Upper lobe of left lung (tissue), 4 donors: ENCODE measurements at regions not wholly inside any gene's neighbourhood (a gene's known extent, or its start where the extent isn't known, plus 50 kb on each side); places are given as distances from the start of the nearest gene placed in this dataset.

ENCODE experiments used
- CTCF ChIP-seq, 6 experiments: fragments of 450-650 bp in 4 of 6; fragments of 200-600 bp in 2 of 6; sonication (generic) in 2 of 6; IDR thresholded peaks; one replicate each; pipeline ENCODE4 v1.5.1; 2016 to 2019; ENCODE audit warnings: antibody characterized with exemption in 6 of 6
- EP300 ChIP-seq, 4 donors: sonication (generic); formaldehyde crosslinking; IDR thresholded peaks; one replicate each; pipeline ENCODE4 v1.5.1; 2017; ENCODE audit warnings: antibody characterized with exemption in 4 of 4, control low read depth in 2 of 4
- POLR2A ChIP-seq, 4 donors: fragments of 450-650 bp; IDR thresholded peaks; one replicate each; pipeline ENCODE4 v1.5.1; 2016 to 2017; ENCODE audit warnings: antibody characterized with exemption in 4 of 4, mild to moderate bottlenecking in 2 of 4
- POLR2AphosphoS5 ChIP-seq, 2 donors: sonication (generic); formaldehyde crosslinking; IDR thresholded peaks; one replicate each; pipeline ENCODE4 v1.5.1; 2017; ENCODE audit warnings: antibody characterized with exemption in 2 of 2

- TF ChIP-seq POLR2A (IDR thresholded peaks at IDR 0.05), result no peak
- TF ChIP-seq CTCF (IDR thresholded peaks at IDR 0.05), result no peak
- no peak for TF ChIP-seq POLR2AphosphoS5 (IDR thresholded peaks at IDR 0.05)
- TF ChIP-seq EP300 (IDR thresholded peaks at IDR 0.05), result no peak
These were observed 55.2 kb upstream of the FOXF1 start for GRCh38 chr16:86455116-86455515.
